ENCODE measurements at regions not wholly inside any gene's neighbourhood (a gene's known extent, or its start where the extent isn't known, plus 50 kb on each side); places are given as distances from the start of the nearest gene placed in this dataset.

DNA sequence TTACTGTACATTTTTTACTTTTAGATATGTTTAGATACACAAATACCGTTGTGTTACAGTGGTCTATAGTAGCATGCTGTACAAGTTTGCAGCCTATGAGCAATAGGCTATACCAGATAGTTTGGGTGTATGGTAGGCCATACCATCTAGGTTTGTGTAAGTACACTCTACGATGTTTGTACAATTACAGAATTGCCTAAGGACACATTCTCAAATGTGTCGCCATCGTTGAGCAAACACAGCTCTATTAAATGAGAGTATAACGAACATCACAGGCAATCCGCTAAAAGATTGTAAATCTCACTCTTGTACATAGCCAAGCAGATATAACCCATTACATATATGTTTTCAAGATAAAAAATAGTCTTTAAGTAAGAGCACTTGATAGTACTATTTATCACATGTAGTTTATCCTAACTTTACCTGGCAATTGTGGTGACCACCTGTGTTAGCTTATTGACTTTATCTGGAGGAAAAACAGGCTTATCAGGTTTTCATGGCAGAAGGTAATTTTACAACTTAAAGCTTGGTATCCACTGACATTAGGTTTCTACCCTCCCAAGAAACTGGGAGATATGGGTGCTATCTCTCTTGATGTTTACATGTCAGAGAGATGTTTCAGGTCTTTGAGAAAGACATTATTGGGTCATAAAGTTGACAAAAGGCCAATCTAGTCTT, 898.7 kb downstream of the NSUN3 start:
- no peak overlapping the region for H3K4me3 ChIP-seq (replicated peaks in 1 of 2; ENCODE audit: low read depth in 2 of 2, low read length in 2 of 2)
- DNase-seq (ENCODE audit: low read depth in 2 of 2) = no peak
- TF ChIP-seq, protein P1, sequence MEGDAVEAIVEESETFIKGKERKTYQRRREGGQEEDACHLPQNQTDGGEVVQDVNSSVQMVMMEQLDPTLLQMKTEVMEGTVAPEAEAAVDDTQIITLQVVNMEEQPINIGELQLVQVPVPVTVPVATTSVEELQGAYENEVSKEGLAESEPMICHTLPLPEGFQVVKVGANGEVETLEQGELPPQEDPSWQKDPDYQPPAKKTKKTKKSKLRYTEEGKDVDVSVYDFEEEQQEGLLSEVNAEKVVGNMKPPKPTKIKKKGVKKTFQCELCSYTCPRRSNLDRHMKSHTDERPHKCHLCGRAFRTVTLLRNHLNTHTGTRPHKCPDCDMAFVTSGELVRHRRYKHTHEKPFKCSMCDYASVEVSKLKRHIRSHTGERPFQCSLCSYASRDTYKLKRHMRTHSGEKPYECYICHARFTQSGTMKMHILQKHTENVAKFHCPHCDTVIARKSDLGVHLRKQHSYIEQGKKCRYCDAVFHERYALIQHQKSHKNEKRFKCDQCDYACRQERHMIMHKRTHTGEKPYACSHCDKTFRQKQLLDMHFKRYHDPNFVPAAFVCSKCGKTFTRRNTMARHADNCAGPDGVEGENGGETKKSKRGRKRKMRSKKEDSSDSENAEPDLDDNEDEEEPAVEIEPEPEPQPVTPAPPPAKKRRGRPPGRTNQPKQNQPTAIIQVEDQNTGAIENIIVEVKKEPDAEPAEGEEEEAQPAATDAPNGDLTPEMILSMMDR (IDR thresholded peaks at IDR 0.05; ENCODE audit: low read depth, low read length) = no peak

DNA sequence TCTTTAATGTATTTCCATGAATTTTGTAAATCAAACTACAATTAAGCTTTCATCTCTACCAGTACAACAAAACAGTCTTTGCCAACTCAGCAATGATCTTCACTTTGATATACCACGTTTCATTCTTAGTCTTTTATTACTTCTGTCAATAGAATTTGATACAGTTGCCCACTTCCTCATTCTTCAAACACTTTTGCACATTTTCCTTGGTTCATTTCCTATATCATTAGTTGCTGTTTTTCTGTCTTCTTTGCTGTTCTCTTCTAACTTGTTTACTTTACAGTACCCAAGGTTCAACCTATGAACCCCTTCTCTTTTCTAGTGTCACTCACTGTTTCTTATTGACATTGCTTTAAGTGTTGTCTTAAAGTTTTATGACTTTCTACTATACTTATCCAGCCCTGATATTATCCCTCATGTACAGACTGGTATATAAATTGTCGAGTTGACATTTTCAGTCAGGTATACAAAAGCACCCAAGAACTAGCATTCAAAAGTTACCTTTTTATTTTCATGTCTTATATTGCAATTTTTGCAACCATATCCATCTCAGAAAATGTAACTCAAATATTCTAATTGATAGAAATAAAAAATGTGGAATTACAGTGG, 903.1 kb downstream of the NSUN3 start:
- no peak for DNase-seq (ENCODE audit: low read depth in 2 of 2)
- H3K4me3 ChIP-seq (replicated peaks in 1 of 2; ENCODE audit: low read depth in 2 of 2, low read length in 2 of 2) = no peak overlapping the region
- TF ChIP-seq, protein P1 (IDR thresholded peaks at IDR 0.05; ENCODE audit: low read depth, low read length) = no peak

DNA sequence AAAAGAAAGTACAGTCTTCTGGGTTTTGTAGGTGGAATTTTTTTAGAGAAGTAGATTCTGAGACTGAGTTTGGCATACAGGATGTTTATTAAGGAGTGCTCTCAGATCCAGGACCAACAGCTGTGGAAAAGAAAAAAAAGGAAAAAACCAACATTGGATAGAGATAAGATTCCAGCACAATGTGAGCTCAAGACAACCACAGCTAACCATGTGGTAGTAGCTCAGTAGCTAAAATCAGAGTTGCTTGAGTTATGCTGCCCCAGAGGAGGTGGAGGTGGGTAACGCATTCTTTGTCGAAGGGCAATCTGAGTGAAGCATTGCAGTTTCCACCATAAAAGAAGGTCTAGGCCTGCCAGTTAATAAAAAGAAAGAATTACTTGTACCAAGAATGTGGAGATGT, 904.3 kb downstream of the NSUN3 start:
- no peak overlapping the region for H3K4me3 ChIP-seq (replicated peaks in 1 of 2; ENCODE audit: low read depth in 2 of 2, low read length in 2 of 2)
- TF ChIP-seq, protein P1 (IDR thresholded peaks at IDR 0.05; ENCODE audit: low read depth, low read length) = no peak
- DNase-seq (ENCODE audit: low read depth in 2 of 2) = no peak

DNA sequence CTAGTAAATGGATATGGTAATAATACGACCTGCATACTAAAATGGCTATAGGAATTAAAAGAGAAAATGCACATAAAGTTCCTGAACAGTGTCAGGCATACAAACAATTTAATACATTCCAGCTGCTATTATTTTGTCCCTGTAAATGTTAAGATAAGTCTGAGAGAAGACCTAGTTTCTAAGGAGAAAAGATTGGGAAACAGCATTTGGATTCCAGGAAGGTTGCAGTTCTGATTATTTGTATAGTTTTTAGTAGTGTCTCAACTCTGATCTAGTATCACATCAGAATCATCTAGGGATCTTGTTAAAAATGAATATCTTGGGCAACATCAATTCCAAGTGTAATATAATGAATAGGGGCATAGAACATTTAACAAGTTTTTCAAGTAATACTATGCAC, 905.7 kb downstream of the NSUN3 start:
- TF ChIP-seq, protein P1 (IDR thresholded peaks at IDR 0.05; ENCODE audit: low read depth, low read length) = no peak
- H3K4me3 ChIP-seq (replicated peaks in 1 of 2; ENCODE audit: low read depth in 2 of 2, low read length in 2 of 2) = no peak overlapping the region
- DNase-seq (ENCODE audit: low read depth in 2 of 2) = no peak

DNA sequence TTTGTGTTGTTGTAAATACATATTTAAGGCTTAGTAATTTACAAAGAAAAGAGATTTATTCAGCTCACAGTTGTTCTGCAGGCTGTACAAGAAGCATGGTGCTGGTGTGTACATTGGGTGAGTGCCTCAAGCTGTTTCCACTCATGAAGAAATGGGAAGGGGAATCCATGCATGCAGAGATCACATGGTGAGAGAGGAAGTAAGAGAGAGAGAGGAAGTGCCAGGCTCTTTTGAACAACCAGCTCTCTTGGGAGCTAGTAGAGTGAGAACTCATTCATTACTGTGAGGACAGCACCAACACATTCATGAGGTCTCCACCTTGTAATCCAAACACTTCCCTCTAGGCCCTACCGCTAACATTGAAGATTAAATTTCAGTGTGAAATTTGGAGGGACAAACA, 909.2 kb downstream of the NSUN3 start:
- no peak for DNase-seq (ENCODE audit: low read depth in 2 of 2)
- no peak overlapping the region for H3K4me3 ChIP-seq (replicated peaks in 1 of 2; ENCODE audit: low read depth in 2 of 2, low read length in 2 of 2)
- TF ChIP-seq, protein P1 (IDR thresholded peaks at IDR 0.05; ENCODE audit: low read depth, low read length) = no peak

DNA sequence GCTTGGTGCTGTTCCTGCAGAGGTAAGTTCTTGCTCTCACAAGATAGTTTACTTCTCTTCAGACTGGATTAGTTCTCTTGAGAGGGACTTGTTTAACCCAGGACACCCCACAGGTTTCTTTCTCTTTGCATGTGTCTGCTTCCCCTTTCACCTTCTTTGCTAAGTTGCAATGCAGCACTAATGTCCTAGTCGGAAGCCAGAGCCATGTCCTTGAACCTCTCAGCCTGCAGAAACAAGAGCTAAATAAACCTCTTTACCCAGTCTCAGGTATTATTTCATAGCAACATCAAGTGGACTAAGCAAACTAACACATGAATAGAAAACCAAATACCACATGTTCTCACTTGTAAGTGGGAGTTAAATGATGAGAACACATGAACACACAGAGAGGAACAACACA, 915.2 kb downstream of the NSUN3 start:
- no peak overlapping the region for H3K4me3 ChIP-seq (replicated peaks in 1 of 2; ENCODE audit: low read depth in 2 of 2, low read length in 2 of 2)

More for the DNA sequence above, 915.2 kb downstream of the NSUN3 start:
- TF ChIP-seq, protein P1 (IDR thresholded peaks at IDR 0.05; ENCODE audit: low read depth, low read length) = no peak
- no peak for DNase-seq (ENCODE audit: low read depth in 2 of 2)

Measured in cardiac fibroblast (primary cell).